ENCODE measurements at regions not wholly inside any gene's neighbourhood (a gene's known extent, or its start where the extent isn't known, plus 50 kb on each side); places are given as distances from the start of the nearest gene placed in this dataset.

DNA sequence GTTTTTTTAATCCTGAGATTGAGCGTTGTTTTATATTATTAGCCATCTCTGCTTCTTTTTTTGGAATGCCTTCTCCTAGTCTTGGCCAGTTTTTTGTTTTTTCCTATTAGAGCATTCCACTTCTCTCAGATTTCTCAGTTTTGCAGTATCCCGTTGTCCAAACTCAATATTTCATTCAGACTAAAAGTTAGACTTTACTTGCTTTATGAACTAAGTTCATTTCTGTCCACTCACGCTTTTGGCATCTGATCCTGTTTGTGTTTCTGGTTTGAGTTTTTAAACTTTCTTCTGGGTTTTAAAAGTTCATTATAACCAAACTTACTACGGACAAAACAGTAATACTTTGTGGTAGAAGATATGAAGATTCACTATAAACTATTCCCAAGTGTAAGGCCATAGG lies 288.3 kb upstream of the MPDZ start:
- TF ChIP-seq, protein P1, sequence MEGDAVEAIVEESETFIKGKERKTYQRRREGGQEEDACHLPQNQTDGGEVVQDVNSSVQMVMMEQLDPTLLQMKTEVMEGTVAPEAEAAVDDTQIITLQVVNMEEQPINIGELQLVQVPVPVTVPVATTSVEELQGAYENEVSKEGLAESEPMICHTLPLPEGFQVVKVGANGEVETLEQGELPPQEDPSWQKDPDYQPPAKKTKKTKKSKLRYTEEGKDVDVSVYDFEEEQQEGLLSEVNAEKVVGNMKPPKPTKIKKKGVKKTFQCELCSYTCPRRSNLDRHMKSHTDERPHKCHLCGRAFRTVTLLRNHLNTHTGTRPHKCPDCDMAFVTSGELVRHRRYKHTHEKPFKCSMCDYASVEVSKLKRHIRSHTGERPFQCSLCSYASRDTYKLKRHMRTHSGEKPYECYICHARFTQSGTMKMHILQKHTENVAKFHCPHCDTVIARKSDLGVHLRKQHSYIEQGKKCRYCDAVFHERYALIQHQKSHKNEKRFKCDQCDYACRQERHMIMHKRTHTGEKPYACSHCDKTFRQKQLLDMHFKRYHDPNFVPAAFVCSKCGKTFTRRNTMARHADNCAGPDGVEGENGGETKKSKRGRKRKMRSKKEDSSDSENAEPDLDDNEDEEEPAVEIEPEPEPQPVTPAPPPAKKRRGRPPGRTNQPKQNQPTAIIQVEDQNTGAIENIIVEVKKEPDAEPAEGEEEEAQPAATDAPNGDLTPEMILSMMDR (IDR thresholded peaks at IDR 0.05; ENCODE audit: control insufficient read depth, insufficient read depth, low read depth, low read length, missing control alignments), result no peak
- DNase-seq (ENCODE audit: low read depth), result no peak
- no peak overlapping the region for H3K4me3 ChIP-seq (ENCODE audit: control insufficient read depth, low read depth, low read length)

GRCh38 chr9:13557746-13558145 lies 278.3 kb upstream of the MPDZ start:
- TF ChIP-seq, protein P1 (IDR thresholded peaks at IDR 0.05; ENCODE audit: control insufficient read depth, insufficient read depth, low read depth, low read length, missing control alignments), result no peak
- H3K4me3 ChIP-seq (ENCODE audit: control insufficient read depth, low read depth, low read length), result no peak overlapping the region
- no peak for DNase-seq (ENCODE audit: low read depth)

DNA sequence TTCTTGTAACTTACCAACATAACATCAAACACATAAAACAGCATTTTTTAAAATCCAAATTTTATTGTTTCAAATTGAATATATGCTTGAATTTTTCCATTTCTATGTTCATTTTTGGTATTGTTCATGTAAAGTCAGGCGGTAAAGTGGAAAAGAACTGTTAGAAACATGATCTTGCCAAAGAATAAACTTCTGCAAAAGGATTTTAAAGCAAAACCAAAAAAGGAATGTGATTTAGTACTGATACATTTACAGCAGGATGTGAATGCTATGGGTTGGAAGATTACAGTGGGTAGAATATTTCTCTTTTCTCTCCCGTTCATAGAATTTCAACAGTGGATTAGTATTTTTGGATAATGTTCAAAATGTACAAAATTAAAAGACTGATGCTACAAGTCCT lies 277.2 kb upstream of the MPDZ start:
- H3K4me3 ChIP-seq (ENCODE audit: control insufficient read depth, low read depth, low read length), result no peak overlapping the region
- no peak for DNase-seq (ENCODE audit: low read depth)
- TF ChIP-seq, protein P1 (IDR thresholded peaks at IDR 0.05; ENCODE audit: control insufficient read depth, insufficient read depth, low read depth, low read length, missing control alignments), result no peak

DNA sequence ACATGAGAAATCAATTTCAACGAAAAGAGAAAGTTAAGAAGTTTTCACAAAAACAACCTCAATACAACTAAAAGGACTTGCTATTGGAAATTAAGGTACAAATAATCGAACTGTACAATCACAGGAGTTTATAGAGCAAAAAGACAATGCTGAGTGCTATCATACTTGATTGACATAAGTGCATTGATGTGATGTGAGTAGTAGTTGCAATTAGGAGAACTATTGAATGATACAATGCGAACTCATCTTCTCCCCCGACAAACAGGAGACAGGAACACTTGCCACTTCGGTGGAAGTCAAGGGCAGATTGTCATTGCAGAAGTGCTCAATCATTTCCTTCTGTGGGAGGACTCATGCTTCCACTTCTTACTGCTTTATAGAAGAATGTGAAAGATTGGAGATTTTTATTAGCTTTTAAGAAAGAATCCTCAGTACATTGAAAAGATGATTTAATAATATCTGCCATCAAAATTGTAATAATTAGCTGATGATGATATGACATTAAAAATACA lies 276.6 kb upstream of the MPDZ start:
- TF ChIP-seq, protein P1 (IDR thresholded peaks at IDR 0.05; ENCODE audit: control insufficient read depth, insufficient read depth, low read depth, low read length, missing control alignments), result no peak
- no peak for DNase-seq (ENCODE audit: low read depth)
- H3K4me3 ChIP-seq (ENCODE audit: control insufficient read depth, low read depth, low read length), result no peak overlapping the region

- no peak for DNase-seq (ENCODE audit: low read depth)
Observed at GRCh38 chr9:13555516-13555915, 276.0 kb upstream of the MPDZ start.

DNA sequence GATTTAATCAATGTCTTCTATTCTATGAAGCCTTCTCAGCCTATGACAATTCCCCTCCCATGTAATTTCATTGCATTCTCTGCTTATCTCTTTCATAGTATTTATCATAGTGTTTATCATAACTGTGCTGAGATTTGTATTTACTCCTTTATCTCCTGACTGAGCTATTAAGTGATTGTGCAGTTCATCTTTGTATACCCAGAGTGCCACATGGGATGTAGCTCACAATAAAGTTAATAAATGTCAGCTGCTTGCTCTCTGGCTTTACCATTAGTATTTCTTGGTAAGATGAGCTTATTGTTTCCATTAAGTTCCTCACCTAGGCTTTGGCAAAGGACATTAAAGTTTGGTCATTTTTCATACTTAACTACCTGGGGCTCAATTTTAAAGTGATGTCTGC lies 275.1 kb upstream of the MPDZ start:
- TF ChIP-seq, protein P1 (IDR thresholded peaks at IDR 0.05; ENCODE audit: control insufficient read depth, insufficient read depth, low read depth, low read length, missing control alignments), result no peak
- H3K4me3 ChIP-seq (ENCODE audit: control insufficient read depth, low read depth, low read length), result no peak overlapping the region
- DNase-seq (ENCODE audit: low read depth), result no peak

More at GRCh38 chr9:13555516-13555915, 276.0 kb upstream of the MPDZ start:
- TF ChIP-seq, protein P1 (IDR thresholded peaks at IDR 0.05; ENCODE audit: control insufficient read depth, insufficient read depth, low read depth, low read length, missing control alignments), result no peak
- H3K4me3 ChIP-seq (ENCODE audit: control insufficient read depth, low read depth, low read length), result no peak overlapping the region

Data from AG09309 (cell line).